Lower leg skin (tissue), 3 donors: ENCODE measurements at regions not wholly inside any gene's neighbourhood (a gene's known extent, or its start where the extent isn't known, plus 50 kb on each side); places are given as distances from the start of the nearest gene placed in this dataset.

ENCODE experiments used
- CTCF ChIP-seq, 3 donors: fragments of 450-650 bp; IDR thresholded peaks; one replicate each; pipeline ENCODE4 v1.5.1; 2016; ENCODE audit warnings: antibody characterized with exemption in 3 of 3, mild to moderate bottlenecking in 3 of 3, moderate library complexity in 2 of 3
- POLR2A ChIP-seq, 2 donors: fragments of 450-650 bp; IDR thresholded peaks; one replicate each; pipeline ENCODE4 v1.6.1; 2016 to 2017; ENCODE audit warnings: antibody characterized with exemption in 2 of 2, mild to moderate bottlenecking in 1 of 2, moderate library complexity in 1 of 2

GRCh38 chr7:8991159-8991558, 557.8 kb downstream of the NXPH1 start:
- no peak for TF ChIP-seq POLR2A (IDR thresholded peaks at IDR 0.05)
- no peak for TF ChIP-seq CTCF (IDR thresholded peaks at IDR 0.05)
